Cardiac fibroblast (primary cell): ENCODE measurements at regions not wholly inside any gene's neighbourhood (a gene's known extent, or its start where the extent isn't known, plus 50 kb on each side); places are given as distances from the start of the nearest gene placed in this dataset.

ENCODE experiments used
- DNase-seq, 2 donors: peaks; one replicate each; pipeline versions ENCODE4 v3.0.0 to v3.0.0-alpha.2; 2010; ENCODE audit warnings: low read depth in 2 of 2
- H3K4me3 ChIP-seq, 2 donors: replicated peaks in 1 of 2; 1 replicate in 1 of 2; 2 replicates in 1 of 2; pipeline ENCODE4 v1.5.1; 2011; ENCODE audit warnings: low read depth in 2 of 2, low read length in 2 of 2, mild to moderate bottlenecking in 2 of 2, moderate library complexity in 1 of 2
- CTCF ChIP-seq: IDR thresholded peaks from one replicate; pipeline ENCODE4 v1.5.1; 2011; ENCODE audit warnings: low read depth, mild to moderate bottlenecking, low read length, inconsistent platforms

DNA sequence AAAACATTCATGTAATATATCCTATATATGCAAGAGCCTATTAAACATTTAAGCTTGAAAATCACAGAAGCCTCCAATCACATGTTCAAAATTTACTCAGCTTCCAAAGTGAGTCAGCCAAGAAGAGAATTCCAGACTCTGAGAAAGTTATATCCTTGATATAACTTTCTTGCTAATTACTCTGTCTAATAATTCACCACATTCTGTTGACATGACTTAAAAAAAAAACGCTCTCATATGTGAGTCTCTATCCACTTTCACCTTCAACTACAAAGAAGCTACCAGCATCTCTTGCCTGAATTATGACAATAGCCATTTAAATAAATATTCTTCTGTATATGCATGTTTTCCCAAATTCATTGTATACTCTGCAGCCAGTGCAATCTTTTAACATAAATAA, 1116.3 kb upstream of the CADM2 start:
- no peak for TF ChIP-seq CTCF
- DNase-seq, result no peak
- no peak overlapping the region for H3K4me3 ChIP-seq

- no peak for DNase-seq
- TF ChIP-seq CTCF, result no peak
- H3K4me3 ChIP-seq, result no peak overlapping the region
These were observed 1115.1 kb upstream of the CADM2 start for GRCh38 chr3:83843716-83844115.

DNA sequence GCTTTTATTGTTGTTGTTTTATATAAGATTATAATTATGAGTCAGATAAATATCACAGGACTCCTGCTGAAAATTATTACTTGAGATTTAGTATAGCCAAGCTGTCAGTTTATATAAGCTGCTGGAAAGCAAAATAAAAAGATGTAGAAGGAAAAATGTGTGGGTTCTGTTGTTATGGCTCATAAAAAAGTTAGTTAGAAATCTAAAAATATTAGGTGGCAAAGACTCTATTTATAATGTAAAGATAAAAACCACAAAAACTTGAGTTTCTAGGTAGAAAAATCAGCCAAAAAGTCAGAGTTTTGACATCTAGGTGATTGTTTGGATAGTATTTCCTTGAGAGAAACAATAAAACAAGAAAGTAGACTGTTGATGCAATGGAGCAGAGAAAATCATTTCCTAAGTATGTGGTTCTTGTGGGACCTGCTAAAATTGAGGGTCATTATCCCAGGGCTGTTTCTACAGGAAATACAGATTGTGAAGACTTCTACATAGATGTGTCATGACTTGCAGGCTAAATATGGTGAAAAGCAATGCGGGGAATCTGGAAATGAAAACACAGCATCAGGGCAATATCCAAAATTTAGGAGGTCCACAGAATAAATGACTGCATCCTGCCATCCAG, 1109.6 kb upstream of the CADM2 start:
- DNase-seq, result no peak

DNA sequence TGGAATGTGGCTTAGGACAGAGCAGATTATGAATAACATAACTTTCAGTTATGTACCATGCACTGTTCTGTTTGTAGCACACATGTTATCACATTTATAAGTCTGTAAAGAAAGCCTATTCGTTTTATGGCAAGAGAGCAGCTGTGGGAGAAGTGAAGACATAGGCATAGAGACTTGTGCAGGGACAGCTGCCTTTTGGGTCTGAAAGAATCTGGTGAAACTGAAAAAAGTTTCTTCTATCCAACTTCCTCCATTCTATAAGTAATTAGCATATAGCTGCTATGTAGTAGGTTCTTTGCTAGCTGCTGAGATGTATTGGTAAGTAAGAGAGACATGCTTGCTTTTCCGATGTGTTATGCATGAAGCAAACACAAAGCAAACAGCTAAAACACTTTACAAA, 1095.4 kb upstream of the CADM2 start:
- no peak for TF ChIP-seq CTCF
- H3K4me3 ChIP-seq, result no peak overlapping the region
- no peak for DNase-seq

More for the DNA sequence above, 1109.6 kb upstream of the CADM2 start:
- no peak overlapping the region for H3K4me3 ChIP-seq
- TF ChIP-seq CTCF, result no peak

- DNase-seq, result no peak
- TF ChIP-seq CTCF, result no peak
- H3K4me3 ChIP-seq, result no peak overlapping the region
These were observed 1089.8 kb upstream of the CADM2 start for GRCh38 chr3:83868909-83869567.

DNA sequence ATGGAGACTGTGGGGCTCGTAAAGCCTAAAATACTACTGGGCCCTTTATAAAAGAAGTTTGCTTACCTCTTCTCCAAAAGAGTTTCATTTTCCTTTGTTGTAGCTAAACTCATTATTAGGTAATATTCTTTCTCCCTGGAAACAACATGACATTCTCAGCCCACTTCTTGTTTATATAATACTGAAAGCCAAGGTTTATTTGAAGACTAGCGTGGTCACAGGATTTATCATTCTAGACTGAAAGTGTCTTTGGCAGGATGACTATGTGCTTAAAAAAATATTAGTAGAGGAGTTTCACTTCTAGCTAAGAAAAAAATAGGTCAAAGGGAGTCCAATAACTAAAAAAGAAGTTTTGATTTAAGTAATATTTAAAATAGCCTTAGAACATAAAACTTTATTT, 1085.2 kb upstream of the CADM2 start:
- DNase-seq, result no peak
- no peak overlapping the region for H3K4me3 ChIP-seq
- TF ChIP-seq CTCF, result no peak
